ENCODE measurements at regions not wholly inside any gene's neighbourhood (a gene's known extent, or its start where the extent isn't known, plus 50 kb on each side); places are given as distances from the start of the nearest gene placed in this dataset.

DNA sequence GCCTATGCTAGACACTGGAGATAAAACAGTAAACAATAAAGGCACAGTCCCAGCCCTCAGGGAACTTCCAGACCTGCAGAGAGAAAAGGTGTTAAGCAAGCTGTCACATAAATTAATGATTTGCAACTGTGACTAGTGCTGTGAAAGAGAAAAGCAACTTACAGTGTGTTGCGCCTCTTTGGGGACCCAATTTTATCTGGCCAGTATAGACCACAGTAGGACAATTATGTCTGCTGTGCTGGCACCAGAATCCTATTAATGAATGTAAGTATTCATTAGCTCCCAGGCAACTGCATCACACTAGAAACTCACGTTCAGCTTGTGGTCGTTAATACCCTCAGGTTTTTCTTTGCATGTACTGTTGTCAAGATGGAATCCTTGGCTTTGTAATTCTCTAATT is 55.3 kb upstream of the CHST9 start:
- CTCF ChIA-PET: no interaction called here
- TF ChIP-seq, protein P1, sequence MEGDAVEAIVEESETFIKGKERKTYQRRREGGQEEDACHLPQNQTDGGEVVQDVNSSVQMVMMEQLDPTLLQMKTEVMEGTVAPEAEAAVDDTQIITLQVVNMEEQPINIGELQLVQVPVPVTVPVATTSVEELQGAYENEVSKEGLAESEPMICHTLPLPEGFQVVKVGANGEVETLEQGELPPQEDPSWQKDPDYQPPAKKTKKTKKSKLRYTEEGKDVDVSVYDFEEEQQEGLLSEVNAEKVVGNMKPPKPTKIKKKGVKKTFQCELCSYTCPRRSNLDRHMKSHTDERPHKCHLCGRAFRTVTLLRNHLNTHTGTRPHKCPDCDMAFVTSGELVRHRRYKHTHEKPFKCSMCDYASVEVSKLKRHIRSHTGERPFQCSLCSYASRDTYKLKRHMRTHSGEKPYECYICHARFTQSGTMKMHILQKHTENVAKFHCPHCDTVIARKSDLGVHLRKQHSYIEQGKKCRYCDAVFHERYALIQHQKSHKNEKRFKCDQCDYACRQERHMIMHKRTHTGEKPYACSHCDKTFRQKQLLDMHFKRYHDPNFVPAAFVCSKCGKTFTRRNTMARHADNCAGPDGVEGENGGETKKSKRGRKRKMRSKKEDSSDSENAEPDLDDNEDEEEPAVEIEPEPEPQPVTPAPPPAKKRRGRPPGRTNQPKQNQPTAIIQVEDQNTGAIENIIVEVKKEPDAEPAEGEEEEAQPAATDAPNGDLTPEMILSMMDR (IDR thresholded peaks at IDR 0.05; ENCODE audit: control extremely low read depth, extremely low read depth, low read depth, missing control alignments): no peak
- no peak for DNase-seq (ENCODE audit: extremely low spot score)
- POLR2A ChIA-PET: no interaction called here

DNA sequence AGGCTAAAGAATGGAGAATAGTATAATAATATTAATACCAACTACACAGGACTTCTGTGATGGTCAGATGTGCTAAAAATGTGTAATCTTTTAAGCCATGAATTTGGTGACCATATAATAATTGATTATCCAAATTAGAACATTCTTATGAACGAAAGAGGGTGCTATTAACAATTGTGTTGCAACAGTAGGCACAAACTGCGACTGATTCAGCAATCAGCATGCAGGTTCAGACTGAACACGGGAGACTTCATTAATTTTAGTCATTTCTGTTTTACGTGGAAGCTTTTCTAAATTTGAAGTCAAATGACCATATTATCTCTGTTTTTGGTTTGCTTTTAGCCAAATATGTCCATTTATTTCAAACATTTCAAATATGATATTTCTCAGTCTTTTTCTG is 54.6 kb upstream of the CHST9 start:
- no peak for DNase-seq (ENCODE audit: extremely low spot score)
- ChIA-PET CTCF (no interaction called here), POLR2A (no interaction called here)
- TF ChIP-seq, protein P1 (IDR thresholded peaks at IDR 0.05; ENCODE audit: control extremely low read depth, extremely low read depth, low read depth, missing control alignments): no peak

DNA sequence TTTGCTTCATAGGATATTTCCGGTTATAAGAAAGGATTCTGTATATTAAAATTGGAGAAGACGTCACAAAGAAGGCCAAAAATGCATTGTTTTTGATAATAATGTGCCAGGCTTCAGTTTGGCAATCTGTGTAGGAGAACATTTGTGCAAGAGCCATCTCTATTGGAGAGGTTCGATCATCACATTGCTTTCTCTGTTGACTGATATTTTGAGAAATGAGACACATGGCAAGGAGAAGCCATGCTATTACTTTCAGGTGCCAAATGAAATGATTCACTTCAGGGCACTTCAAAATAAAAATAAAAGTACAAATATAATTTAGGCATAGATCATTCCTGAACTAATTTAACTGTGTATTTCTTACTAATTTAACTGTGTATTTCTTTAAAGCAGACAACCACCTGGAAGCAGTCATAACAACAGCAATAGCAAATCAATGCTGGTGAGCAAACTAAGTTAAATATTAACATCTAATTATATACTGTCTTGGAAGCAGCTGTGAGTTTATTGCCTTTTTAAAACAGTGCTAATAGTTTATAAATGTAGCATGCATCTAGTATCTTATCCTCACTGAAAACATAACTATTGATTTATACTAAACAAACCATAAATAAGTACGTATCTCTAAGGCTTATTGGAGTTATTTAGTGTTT is 50.2 kb upstream of the CHST9 start:
- no peak for DNase-seq (ENCODE audit: extremely low spot score)
- ChIA-PET CTCF (interaction anchor here (1.6 kb wide), 1 partner anchor 12 kb away, joined by 4 read pairs; no protein-coding TSS in a partner anchor), POLR2A (no interaction called here)
- TF ChIP-seq, protein P1 (IDR thresholded peaks at IDR 0.05; ENCODE audit: control extremely low read depth, extremely low read depth, low read depth, missing control alignments): no peak

All from GM10248 (cell line).